ENCODE measurements at regions not wholly inside any gene's neighbourhood (a gene's known extent, or its start where the extent isn't known, plus 50 kb on each side); places are given as distances from the start of the nearest gene placed in this dataset.
"Not testable (repeated sequence)": the region's sequence is repeated elsewhere in the genome, so short reads cannot be mapped to it uniquely, and the experiment has no call there.

DNA sequence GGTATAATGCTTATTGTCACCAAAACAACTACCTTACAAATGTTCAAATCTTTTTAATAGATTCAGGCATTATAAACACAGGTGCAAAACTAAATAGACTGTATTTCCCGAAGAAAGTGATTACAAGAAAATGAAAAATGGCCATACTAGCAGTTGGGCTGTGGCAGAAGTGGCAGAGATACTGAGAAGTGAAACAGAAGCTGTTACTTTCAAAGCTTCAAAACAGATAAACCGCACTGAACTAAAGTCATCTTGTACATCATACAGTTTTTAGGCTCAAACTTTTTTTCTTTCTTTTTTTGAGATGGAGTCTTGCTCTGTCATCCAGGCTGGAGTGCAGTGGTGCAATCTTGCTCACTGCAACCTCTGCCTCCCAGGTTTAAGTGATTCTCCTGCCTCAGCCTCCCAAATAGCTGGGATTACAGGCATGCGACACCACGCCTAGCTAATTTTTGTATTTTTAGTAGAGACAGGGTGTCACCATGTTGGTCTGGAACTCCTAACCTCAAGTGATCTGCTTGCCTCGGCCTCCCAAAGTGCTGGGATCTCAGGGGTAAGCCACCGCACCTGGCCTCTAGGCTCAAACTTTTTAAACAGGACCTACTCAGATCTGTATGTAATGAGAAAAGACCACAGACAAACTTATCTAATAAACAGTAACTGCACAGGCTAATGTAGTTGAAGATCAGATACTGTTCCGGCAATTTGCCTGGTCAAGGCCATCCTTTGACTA lies 77.9 kb upstream of the SATB2 start:
- H3K27me3 ChIP-seq (ENCODE audit: control insufficient read depth in 2 of 2, insufficient read depth in 2 of 2, low read length in 2 of 2): no peaks in the 10 kb centered on the region
- intact Hi-C loops (cut with micrococcal nuclease): no loop called here
- H4K20me1 ChIP-seq (replicated peaks; ENCODE audit: control insufficient read depth, extremely low read depth, insufficient read depth, low read length): no peaks in the 10 kb centered on the region
- TF ChIP-seq POLR2AphosphoS5 (IDR thresholded peaks at IDR 0.05; ENCODE audit: insufficient read depth, low read depth, low read length): no peak
- TF ChIP-seq, protein P1, sequence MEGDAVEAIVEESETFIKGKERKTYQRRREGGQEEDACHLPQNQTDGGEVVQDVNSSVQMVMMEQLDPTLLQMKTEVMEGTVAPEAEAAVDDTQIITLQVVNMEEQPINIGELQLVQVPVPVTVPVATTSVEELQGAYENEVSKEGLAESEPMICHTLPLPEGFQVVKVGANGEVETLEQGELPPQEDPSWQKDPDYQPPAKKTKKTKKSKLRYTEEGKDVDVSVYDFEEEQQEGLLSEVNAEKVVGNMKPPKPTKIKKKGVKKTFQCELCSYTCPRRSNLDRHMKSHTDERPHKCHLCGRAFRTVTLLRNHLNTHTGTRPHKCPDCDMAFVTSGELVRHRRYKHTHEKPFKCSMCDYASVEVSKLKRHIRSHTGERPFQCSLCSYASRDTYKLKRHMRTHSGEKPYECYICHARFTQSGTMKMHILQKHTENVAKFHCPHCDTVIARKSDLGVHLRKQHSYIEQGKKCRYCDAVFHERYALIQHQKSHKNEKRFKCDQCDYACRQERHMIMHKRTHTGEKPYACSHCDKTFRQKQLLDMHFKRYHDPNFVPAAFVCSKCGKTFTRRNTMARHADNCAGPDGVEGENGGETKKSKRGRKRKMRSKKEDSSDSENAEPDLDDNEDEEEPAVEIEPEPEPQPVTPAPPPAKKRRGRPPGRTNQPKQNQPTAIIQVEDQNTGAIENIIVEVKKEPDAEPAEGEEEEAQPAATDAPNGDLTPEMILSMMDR (IDR thresholded peaks at IDR 0.05; ENCODE audit: extremely low read depth in 1 of 2, insufficient read depth in 1 of 2, low read depth in 1 of 2, low read length in 2 of 2): no peak
- no peak for TF ChIP-seq POLR2A (IDR thresholded peaks at IDR 0.05; ENCODE audit: low read depth, low read length)
- TF ChIP-seq MYC (IDR thresholded peaks at IDR 0.05; ENCODE audit: low read depth, low read length): no peak
- TF ChIP-seq, protein P2, sequence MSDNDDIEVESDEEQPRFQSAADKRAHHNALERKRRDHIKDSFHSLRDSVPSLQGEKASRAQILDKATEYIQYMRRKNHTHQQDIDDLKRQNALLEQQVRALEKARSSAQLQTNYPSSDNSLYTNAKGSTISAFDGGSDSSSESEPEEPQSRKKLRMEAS (IDR thresholded peaks at IDR 0.05; ENCODE audit: insufficient read depth, insufficient read length): no peak
- no peak for TF ChIP-seq FOS (IDR thresholded peaks at IDR 0.05; ENCODE audit: borderline replicate concordance, insufficient read depth, low read length)
- no peak for TF ChIP-seq EZH2 (IDR thresholded peaks at IDR 0.05; ENCODE audit: borderline replicate concordance, low read depth, low read length, severe bottlenecking)
- TF ChIP-seq GATA2 (IDR thresholded peaks at IDR 0.05; ENCODE audit: insufficient read depth, insufficient read length, low read depth, low read length): no peak
- no peak for TF ChIP-seq JUN (IDR thresholded peaks at IDR 0.05; ENCODE audit: borderline replicate concordance, insufficient read depth, insufficient read length, low read depth)
- ChIA-PET POLR2A (no interaction called here), CTCF (no interaction called here)
- no peak overlapping the region for H3K9ac ChIP-seq (replicated peaks; ENCODE audit: extremely low read depth, insufficient read depth, low read length)
- no TSS peak for BruUV-seq (replicated peaks)
- dilution Hi-C loops (cut with MboI; ENCODE audit: extremely low pct_ligation_motif_present, low sequenced_read_pairs): no loop called here
- no peak overlapping the region for H3K4me2 ChIP-seq (ENCODE audit: insufficient read depth, low read length)
- H3K9me3 ChIP-seq (replicated peaks; ENCODE audit: control insufficient read depth, insufficient read depth, low read length): no peaks in the 10 kb centered on the region
- no peaks in the 10 kb centered on the region for H3K4me1 ChIP-seq (ENCODE audit: control insufficient read depth, extremely low read depth, insufficient read depth, low read length)
- no peak for FAIRE-seq
- H3K79me2 ChIP-seq (ENCODE audit: control insufficient read depth, insufficient read depth, low read length): no peaks in the 10 kb centered on the region
- H3K27ac ChIP-seq (ENCODE audit: insufficient read depth, low read depth, low read length): no peak overlapping the region
- no peak overlapping the region for H3K4me3 ChIP-seq (replicated peaks in 1 of 3; ENCODE audit: insufficient read depth in 1 of 3, low read depth in 1 of 3, low read length in 3 of 3)
- H3K9me1 ChIP-seq (replicated peaks; ENCODE audit: control insufficient read depth, extremely low read depth, insufficient read depth, low read length): no peaks in the 10 kb centered on the region
- no peaks in the 10 kb centered on the region for H3K36me3 ChIP-seq (ENCODE audit: control insufficient read depth in 2 of 2, extremely low read depth in 1 of 2, insufficient read depth in 2 of 2, low read length in 2 of 2)
- no peak overlapping the region for H2AFZ ChIP-seq (ENCODE audit: low read depth, low read length)
- no peak for DNase-seq (ENCODE audit: low read depth, low spot score)

DNA sequence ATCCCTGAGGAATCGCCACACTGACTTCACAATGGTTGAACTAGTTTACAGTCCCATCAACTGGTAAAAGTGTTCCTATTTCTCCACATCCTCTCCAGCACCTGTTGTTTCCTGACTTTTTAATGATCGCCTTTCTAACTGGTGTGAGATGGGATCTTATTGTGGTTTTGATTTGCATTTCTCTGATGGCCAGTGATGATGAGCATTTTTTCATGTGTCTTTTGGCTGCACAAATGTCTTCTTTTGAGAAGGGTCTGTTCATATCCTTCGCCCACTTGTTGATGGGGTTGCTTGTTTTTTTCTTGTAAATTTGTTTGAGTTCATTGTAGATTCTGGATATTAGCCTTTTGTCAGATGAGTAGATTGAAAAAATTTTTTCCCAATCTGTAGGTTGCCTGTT lies 76.1 kb upstream of the SATB2 start:
- H3K9me1 ChIP-seq (replicated peaks; ENCODE audit: control insufficient read depth, extremely low read depth, insufficient read depth, low read length); H3K36me3 ChIP-seq (ENCODE audit: control insufficient read depth in 2 of 2, extremely low read depth in 1 of 2, insufficient read depth in 2 of 2, low read length in 2 of 2); H3K4me1 ChIP-seq (ENCODE audit: control insufficient read depth, extremely low read depth, insufficient read depth, low read length); DNase-seq (ENCODE audit: low read depth, low spot score); H3K79me2 ChIP-seq (ENCODE audit: control insufficient read depth, insufficient read depth, low read length); FAIRE-seq; H2AFZ ChIP-seq (ENCODE audit: low read depth, low read length); dilution Hi-C loops (cut with MboI; ENCODE audit: extremely low pct_ligation_motif_present, low sequenced_read_pairs); H3K9me3 ChIP-seq (replicated peaks; ENCODE audit: control insufficient read depth, insufficient read depth, low read length); CTCF ChIA-PET; H4K20me1 ChIP-seq (replicated peaks; ENCODE audit: control insufficient read depth, extremely low read depth, insufficient read depth, low read length); H3K9ac ChIP-seq (replicated peaks; ENCODE audit: extremely low read depth, insufficient read depth, low read length); H3K4me3 ChIP-seq (replicated peaks in 1 of 3; ENCODE audit: insufficient read depth in 1 of 3, low read depth in 1 of 3, low read length in 3 of 3); H3K27me3 ChIP-seq (ENCODE audit: control insufficient read depth in 2 of 2, insufficient read depth in 2 of 2, low read length in 2 of 2); H3K4me2 ChIP-seq (ENCODE audit: insufficient read depth, low read length); POLR2A ChIA-PET; H3K27ac ChIP-seq (ENCODE audit: insufficient read depth, low read depth, low read length); BruUV-seq (replicated peaks); intact Hi-C loops (cut with micrococcal nuclease): not testable (repeated sequence)

Measured in endothelial cell of umbilical vein (primary cell).